ENCODE measurements at regions not wholly inside any gene's neighbourhood (a gene's known extent, or its start where the extent isn't known, plus 50 kb on each side); places are given as distances from the start of the nearest gene placed in this dataset.

GRCh38 chrX:39636481-39636880 lies 461.3 kb downstream of the BCOR start:
- no peak for TF ChIP-seq CTCF (IDR thresholded peaks at IDR 0.05)
- TF ChIP-seq POLR2A (IDR thresholded peaks at IDR 0.05): no peak
- TF ChIP-seq EP300 (IDR thresholded peaks at IDR 0.05): peak in 1 of 2 donors; percentile 23
